ENCODE measurements at regions not wholly inside any gene's neighbourhood (a gene's known extent, or its start where the extent isn't known, plus 50 kb on each side); places are given as distances from the start of the nearest gene placed in this dataset.
"Not testable (repeated sequence)": the region's sequence is repeated elsewhere in the genome, so short reads cannot be mapped to it uniquely, and the experiment has no call there.

GRCh38 chr4:95770605-95771004, 69.3 kb upstream of the PDHA2 start:
- ATAC-seq; DNase-seq (ENCODE audit: low spot score); CTCF ChIA-PET; H3K4me3 Mint-ChIP-seq; H3K4me1 Mint-ChIP-seq; H3K36me3 Mint-ChIP-seq; H3K27me3 Mint-ChIP-seq (ENCODE audit: low read depth); POLR2A ChIA-PET; H3K27ac Mint-ChIP-seq: not testable (repeated sequence)
- H3K9me3 Mint-ChIP-seq, result peaks cover 34% of the 10 kb centered on the region

- POLR2A ChIA-PET, result no interaction called here
- CTCF ChIA-PET, result no interaction called here
- Mint-ChIP-seq H3K27me3 (ENCODE audit: low read depth) (no peaks in the 10 kb centered on the region), H3K4me3 (no peak overlapping the region), H3K4me1 (peaks cover 8% of the 10 kb centered on the region), H3K36me3 (no peaks in the 10 kb centered on the region), H3K9me3 (peaks cover 18% of the 10 kb centered on the region), H3K27ac (no peak overlapping the region)
- no peak for TF ChIP-seq KAT7 (CRISPR knock-in tag; IDR thresholded peaks at IDR 0.05; ENCODE audit: borderline replicate concordance)
- no peak for TF ChIP-seq TEAD1 (CRISPR knock-in tag; IDR thresholded peaks at IDR 0.05)
- DNase-seq (ENCODE audit: low spot score) (no peak), ATAC-seq (no peak)
Observed at GRCh38 chr4:95764961-95765360, 74.9 kb upstream of the PDHA2 start.

- H3K27ac Mint-ChIP-seq, result no peak overlapping the region
- ATAC-seq (no peak), DNase-seq (ENCODE audit: low spot score) (no peak)
- H3K4me1 Mint-ChIP-seq, result peaks cover 29% of the 10 kb centered on the region
- no peaks in the 10 kb centered on the region for H3K36me3 Mint-ChIP-seq
- POLR2A ChIA-PET, result no interaction called here
- TF ChIP-seq MYBL2 (CRISPR knock-in tag; IDR thresholded peaks at IDR 0.05), result no peak
- TF ChIP-seq TEAD4 (CRISPR knock-in tag; IDR thresholded peaks at IDR 0.05), result no peak
- no peak for TF ChIP-seq CREB1 (CRISPR knock-in tag; IDR thresholded peaks at IDR 0.05)
- no peak for TF ChIP-seq ZNF423 (CRISPR knock-in tag; IDR thresholded peaks at IDR 0.05)
- no peak overlapping the region for H3K4me3 Mint-ChIP-seq
- peaks cover 18% of the 10 kb centered on the region for H3K9me3 Mint-ChIP-seq
- CTCF ChIA-PET, result no interaction called here
- no peaks in the 10 kb centered on the region for H3K27me3 Mint-ChIP-seq (ENCODE audit: low read depth)
Observed at GRCh38 chr4:95761871-95762270, 78.0 kb upstream of the PDHA2 start.

- DNase-seq (ENCODE audit: low spot score) (no peak), ATAC-seq (no peak)
- ChIA-PET CTCF (no interaction called here), POLR2A (interaction anchor here (0.7 kb wide), 1 partner anchor 128 kb away, joined by 3 read pairs; no protein-coding TSS in a partner anchor)
- Mint-ChIP-seq H3K27me3 (ENCODE audit: low read depth) (no peaks in the 10 kb centered on the region), H3K4me3 (no peak overlapping the region), H3K9me3 (peaks cover 15% of the 10 kb centered on the region), H3K4me1 (peaks cover 33% of the 10 kb centered on the region), H3K27ac (no peak overlapping the region), H3K36me3 (no peaks in the 10 kb centered on the region)
- no peak for TF ChIP-seq MLX (CRISPR knock-in tag; IDR thresholded peaks at IDR 0.05)
- no peak for TF ChIP-seq NFATC4 (CRISPR knock-in tag; IDR thresholded peaks at IDR 0.05)
- TF ChIP-seq ZNF425 (CRISPR knock-in tag; conservative IDR thresholded peaks at IDR 0.05), result no peak
- TF ChIP-seq ZBTB43 (CRISPR knock-in tag; IDR thresholded peaks at IDR 0.05), result no peak
- no peak for TF ChIP-seq CDX4 (CRISPR knock-in tag; IDR thresholded peaks at IDR 0.05; ENCODE audit: borderline replicate concordance)
- TF ChIP-seq EMX1 (CRISPR knock-in tag; IDR thresholded peaks at IDR 0.05), result no peak
Observed at GRCh38 chr4:95761426-95761825, 78.5 kb upstream of the PDHA2 start.

- H3K27me3 Mint-ChIP-seq (ENCODE audit: low read depth); H3K27ac Mint-ChIP-seq; H3K4me3 Mint-ChIP-seq; DNase-seq (ENCODE audit: low spot score); ATAC-seq; CTCF ChIA-PET; H3K36me3 Mint-ChIP-seq: not testable (repeated sequence)
- POLR2A ChIA-PET, result interaction anchor here (0.7 kb wide), 1 partner anchor 129 kb away, joined by 3 read pairs; no protein-coding TSS in a partner anchor
- peaks cover 11% of the 10 kb centered on the region for H3K9me3 Mint-ChIP-seq
- H3K4me1 Mint-ChIP-seq, result peaks cover 37% of the 10 kb centered on the region
Observed at GRCh38 chr4:95760646-95761045, 79.2 kb upstream of the PDHA2 start.

Data from WTC11 (cell line).